A549 (cell line): ENCODE measurements at regions not wholly inside any gene's neighbourhood (a gene's known extent, or its start where the extent isn't known, plus 50 kb on each side); places are given as distances from the start of the nearest gene placed in this dataset.

Experiments used
- ATAC-seq, 2 experiments: fragments of 200-7000 bp in 1 of 2; fragments of >200 bp in 1 of 2; cut with Nextera tagmentation in 1 of 2; cut with Tn5 transposase in 1 of 2; 3 replicates each; pipeline versions ENCODE4 v1.8.0 to v1.9.1; 2018 to 2020; ENCODE audit warnings: mild to moderate bottlenecking in 1 of 2, moderate library complexity in 1 of 2
- CTCF ChIA-PET: fragments of 300-600 bp; sonication (Branson Sonifier 250); formaldehyde crosslinking; extraction: SDS; loops from one replicate; lab custom pipeline; 2021; ENCODE audit warnings: antibody characterized with exemption, inconsistent platforms; lab: Yijun Ruan, JAX
- POLR2A ChIA-PET: fragments of 350-600 bp; formaldehyde crosslinking; extraction: SDS; loops from one replicate; lab custom pipeline; 2021; ENCODE audit warnings: antibody characterized with exemption, inconsistent platforms; lab: Yijun Ruan, JAX
- DNase-seq, 2 experiments: peaks; one replicate each; pipeline versions ENCODE4 v3.0.0 to v3.0.0-alpha.2; 2011 to 2016; ENCODE audit warnings: low read depth in 1 of 2, low spot score in 1 of 2
- FAIRE-seq: peaks from 2 replicates; lab custom pipeline; 2011; peaks lifted over from hg19 to GRCh38; lab: Jason Lieb, UNC
- H3K27ac ChIP-seq, 2 experiments: fragments of >200 bp; sonication (Bioruptor Twin); formaldehyde crosslinking; 3 replicates each; pipeline ENCODE4 v1.5.1; 2016 to 2017
- H3K4me1 ChIP-seq: fragments of >200 bp; sonication (Bioruptor Twin); formaldehyde crosslinking; 3 replicates; pipeline ENCODE4 v1.6.1; 2016
- H3K4me2 ChIP-seq: fragments of >200 bp; sonication (Bioruptor Twin); formaldehyde crosslinking; 3 replicates; pipeline ENCODE4 v1.6.1; 2016
- H3K4me3 ChIP-seq: fragments of >200 bp; sonication (Bioruptor Twin); formaldehyde crosslinking; 3 replicates; pipeline ENCODE4 v1.5.1; 2016
- H3K9me3 ChIP-seq: fragments of >200 bp; sonication (Bioruptor Twin); formaldehyde crosslinking; 3 replicates; pipeline ENCODE4 v1.6.1; 2016
- CHD2 ChIP-seq: fragments of 150-350 bp; IDR thresholded peaks from 2 replicates; pipeline ENCODE4 v1.6.1; 2014; ENCODE audit warnings: low read length; ENCODE audit not compliant: partially characterized antibody
- EP300 ChIP-seq, 2 experiments: fragments of >200 bp; sonication (Bioruptor Twin); formaldehyde crosslinking; IDR thresholded peaks; 2 replicates in 1 of 2; 3 replicates in 1 of 2; pipeline ENCODE4 v1.6.1; 2016 to 2017
- FOSB ChIP-seq: fragments of 250-450 bp; sonication (Bioruptor Pico); IDR thresholded peaks from 2 replicates; pipeline ENCODE4 v1.5.0; 2020; ENCODE audit warnings: mild to moderate bottlenecking, moderate library complexity
- FOXS1 ChIP-seq: fragments of 250-450 bp; sonication (Bioruptor Pico); IDR thresholded peaks from 2 replicates; pipeline ENCODE4 v1.5.0; 2020; ENCODE audit warnings: mild to moderate bottlenecking, moderate library complexity
- HDAC2 ChIP-seq: fragments of 200-600 bp; sonication (generic); IDR thresholded peaks from 2 replicates; pipeline ENCODE4 v1.6.1; 2016
- HEYL ChIP-seq: fragments of 250-450 bp; sonication (Bioruptor Pico); IDR thresholded peaks from 2 replicates; pipeline ENCODE4 v1.8.0; 2021; ENCODE audit warnings: mild to moderate bottlenecking, moderate library complexity
- HOXA7 ChIP-seq: fragments of 250-450 bp; sonication (Bioruptor Pico); IDR thresholded peaks from 2 replicates; pipeline ENCODE4 v1.5.0; 2020; ENCODE audit warnings: mild to moderate bottlenecking, moderate library complexity
- HOXB5 ChIP-seq: fragments of 250-450 bp; sonication (Bioruptor Pico); IDR thresholded peaks from 2 replicates; pipeline ENCODE4 v1.5.0; 2020; ENCODE audit warnings: mild to moderate bottlenecking, moderate library complexity
- KDM1A ChIP-seq: fragments of 200-600 bp; sonication (generic); IDR thresholded peaks from 2 replicates; pipeline ENCODE4 v1.6.1; 2016; ENCODE audit warnings: low read depth, mild to moderate bottlenecking
- MAZ ChIP-seq: fragments of 150-350 bp; IDR thresholded peaks from 2 replicates; pipeline ENCODE4 v1.6.1; 2014; ENCODE audit warnings: antibody characterized with exemption, low read depth, low read length, borderline replicate concordance
- NR3C1 ChIP-seq: fragments of >200 bp; sonication (Bioruptor Twin); formaldehyde crosslinking; IDR thresholded peaks from 3 replicates; pipeline ENCODE4 v1.6.1; 2017
- RCOR1 ChIP-seq: fragments of 150-350 bp; IDR thresholded peaks from 2 replicates; pipeline ENCODE4 v1.6.1; 2014; ENCODE audit warnings: antibody characterized with exemption, low read length, low read depth
- TP53 ChIP-seq: fragments of 250-450 bp; sonication (Bioruptor Pico); IDR thresholded peaks from 2 replicates; pipeline ENCODE4 v1.5.0; 2021; ENCODE audit warnings: mild to moderate bottlenecking, moderate library complexity
- ZC3H11A ChIP-seq: fragments of 450-650 bp; IDR thresholded peaks from 2 replicates; pipeline ENCODE4 v1.6.1; 2014; ENCODE audit warnings: antibody characterized with exemption, mild to moderate bottlenecking
- ZNF302 ChIP-seq: fragments of 250-450 bp; sonication (Bioruptor Pico); IDR thresholded peaks from 2 replicates; pipeline ENCODE4 v1.9.0; 2021; ENCODE audit warnings: inconsistent platforms, mild to moderate bottlenecking, moderate library complexity
- ZSCAN20 ChIP-seq: fragments of 250-450 bp; sonication (Bioruptor Pico); IDR thresholded peaks from 2 replicates; pipeline ENCODE4 v1.8.0; 2022; ENCODE audit warnings: mild to moderate bottlenecking, moderate library complexity
- small RNA-seq, 6 experiments: library from RNA; depleted of rRNA; stranded (forward); fragments of <200 nt; gene quantifications; one replicate each; pipeline ENCODE3, GENCODE V24; 2012
- TF ChIP-seq, protein P1 (sequence below): fragments of 200-600 bp; sonication (generic); IDR thresholded peaks from 2 replicates; pipeline ENCODE4 v1.6.1; 2016; ENCODE audit warnings: antibody characterized with exemption, mild to moderate bottlenecking, moderate library complexity
- TF ChIP-seq, protein P2 (sequence below): IDR thresholded peaks from 2 replicates; pipeline ENCODE4 v1.6.1; 2012
- TF ChIP-seq, protein P3 (sequence below): fragments of >200 bp; sonication (Bioruptor Twin); formaldehyde crosslinking; IDR thresholded peaks from 2 replicates; pipeline ENCODE4 v1.6.1; 2016

DNA sequence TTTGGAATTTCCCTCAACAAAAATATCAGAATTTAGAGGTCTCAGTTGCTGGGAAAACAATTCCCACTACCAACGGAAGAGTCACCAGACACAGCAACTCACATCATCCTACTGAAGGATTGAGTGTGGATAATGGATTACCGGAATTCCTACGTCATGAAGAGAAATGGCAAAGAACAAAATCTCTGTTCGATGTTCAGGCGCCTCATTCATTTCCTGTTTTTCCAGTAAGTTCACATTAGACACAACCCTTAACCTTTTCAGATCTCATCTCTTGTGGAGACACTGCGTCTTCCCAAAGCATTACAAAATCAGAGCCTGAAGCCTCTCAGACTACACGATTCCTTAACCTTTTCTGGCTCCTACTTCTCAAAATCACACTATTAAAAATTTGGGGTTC, 58.5 kb upstream of the CPEB2 start (continued):
- TF ChIP-seq, protein P1, sequence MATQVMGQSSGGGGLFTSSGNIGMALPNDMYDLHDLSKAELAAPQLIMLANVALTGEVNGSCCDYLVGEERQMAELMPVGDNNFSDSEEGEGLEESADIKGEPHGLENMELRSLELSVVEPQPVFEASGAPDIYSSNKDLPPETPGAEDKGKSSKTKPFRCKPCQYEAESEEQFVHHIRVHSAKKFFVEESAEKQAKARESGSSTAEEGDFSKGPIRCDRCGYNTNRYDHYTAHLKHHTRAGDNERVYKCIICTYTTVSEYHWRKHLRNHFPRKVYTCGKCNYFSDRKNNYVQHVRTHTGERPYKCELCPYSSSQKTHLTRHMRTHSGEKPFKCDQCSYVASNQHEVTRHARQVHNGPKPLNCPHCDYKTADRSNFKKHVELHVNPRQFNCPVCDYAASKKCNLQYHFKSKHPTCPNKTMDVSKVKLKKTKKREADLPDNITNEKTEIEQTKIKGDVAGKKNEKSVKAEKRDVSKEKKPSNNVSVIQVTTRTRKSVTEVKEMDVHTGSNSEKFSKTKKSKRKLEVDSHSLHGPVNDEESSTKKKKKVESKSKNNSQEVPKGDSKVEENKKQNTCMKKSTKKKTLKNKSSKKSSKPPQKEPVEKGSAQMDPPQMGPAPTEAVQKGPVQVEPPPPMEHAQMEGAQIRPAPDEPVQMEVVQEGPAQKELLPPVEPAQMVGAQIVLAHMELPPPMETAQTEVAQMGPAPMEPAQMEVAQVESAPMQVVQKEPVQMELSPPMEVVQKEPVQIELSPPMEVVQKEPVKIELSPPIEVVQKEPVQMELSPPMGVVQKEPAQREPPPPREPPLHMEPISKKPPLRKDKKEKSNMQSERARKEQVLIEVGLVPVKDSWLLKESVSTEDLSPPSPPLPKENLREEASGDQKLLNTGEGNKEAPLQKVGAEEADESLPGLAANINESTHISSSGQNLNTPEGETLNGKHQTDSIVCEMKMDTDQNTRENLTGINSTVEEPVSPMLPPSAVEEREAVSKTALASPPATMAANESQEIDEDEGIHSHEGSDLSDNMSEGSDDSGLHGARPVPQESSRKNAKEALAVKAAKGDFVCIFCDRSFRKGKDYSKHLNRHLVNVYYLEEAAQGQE, result no peak

DNA sequence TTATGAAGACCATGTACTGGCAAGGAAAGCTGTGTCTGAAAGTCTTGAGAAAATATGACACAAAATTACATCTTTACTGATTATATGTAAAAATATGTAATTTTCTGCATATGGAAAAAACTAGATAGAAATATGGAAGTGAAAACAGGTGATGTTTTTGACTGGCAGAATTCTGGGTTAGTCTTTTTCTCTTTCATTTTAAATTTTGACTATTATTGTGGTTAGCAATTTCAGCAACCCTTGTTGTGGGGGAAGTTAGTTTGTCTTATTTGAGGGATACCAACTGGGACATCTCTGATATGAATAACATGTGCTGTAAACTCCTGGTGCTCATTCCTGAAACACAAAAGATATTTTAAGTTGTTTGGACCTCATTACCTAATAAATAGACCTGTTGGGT, 49.9 kb upstream of the CPEB2 start:
- Histone ChIP-seq H3K4me2 (no peak overlapping the region), H3K27ac (no peak overlapping the region), H3K4me1 (no peaks in the 10 kb centered on the region), H3K9me3 (no peaks in the 10 kb centered on the region), H3K4me3 (no peak overlapping the region)
- TF ChIP-seq HOXB5 (CRISPR knock-in tag) (no peak), ZNF302 (no peak), HOXA7 (no peak), TP53 (CRISPR knock-in tag) (no peak), FOXS1 (CRISPR knock-in tag) (no peak), NR3C1 (no peak), ZSCAN20 (CRISPR knock-in tag) (no peak), KDM1A (no peak), HDAC2 (no peak), FOSB (CRISPR knock-in tag) (no peak), ZC3H11A (no peak), HEYL (CRISPR knock-in tag) (no peak), MAZ (no peak), EP300 (IDR thresholded peaks at IDR 0.05) (no peak), CHD2 (no peak), RCOR1 (no peak)
- TF ChIP-seq, protein P2, sequence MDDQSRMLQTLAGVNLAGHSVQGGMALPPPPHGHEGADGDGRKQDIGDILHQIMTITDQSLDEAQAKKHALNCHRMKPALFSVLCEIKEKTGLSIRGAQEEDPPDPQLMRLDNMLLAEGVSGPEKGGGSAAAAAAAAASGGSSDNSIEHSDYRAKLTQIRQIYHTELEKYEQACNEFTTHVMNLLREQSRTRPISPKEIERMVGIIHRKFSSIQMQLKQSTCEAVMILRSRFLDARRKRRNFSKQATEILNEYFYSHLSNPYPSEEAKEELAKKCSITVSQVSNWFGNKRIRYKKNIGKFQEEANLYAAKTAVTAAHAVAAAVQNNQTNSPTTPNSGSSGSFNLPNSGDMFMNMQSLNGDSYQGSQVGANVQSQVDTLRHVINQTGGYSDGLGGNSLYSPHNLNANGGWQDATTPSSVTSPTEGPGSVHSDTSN, result no peak
- TF ChIP-seq, protein P1, result no peak
- TF ChIP-seq, protein P3, sequence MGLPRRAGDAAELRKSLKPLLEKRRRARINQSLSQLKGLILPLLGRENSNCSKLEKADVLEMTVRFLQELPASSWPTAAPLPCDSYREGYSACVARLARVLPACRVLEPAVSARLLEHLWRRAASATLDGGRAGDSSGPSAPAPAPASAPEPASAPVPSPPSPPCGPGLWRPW, result no peak
- DNase-seq, result no peak
- CTCF ChIA-PET, result no interaction called here
- POLR2A ChIA-PET, result no interaction called here
- FAIRE-seq, result no peak
- ATAC-seq, result no peak

Small RNAs in the stretch of these regions (small RNA-seq; reads per million reads assigned to genes)
- 0 reads per million in 6 experiments for gene RF00092
